Suprapubic skin (tissue), 4 donors: ENCODE measurements at regions not wholly inside any gene's neighbourhood (a gene's known extent, or its start where the extent isn't known, plus 50 kb on each side); places are given as distances from the start of the nearest gene placed in this dataset.

Experiments
- EP300 ChIP-seq: sonication (generic); formaldehyde crosslinking; IDR thresholded peaks from one replicate; pipeline ENCODE4 v1.6.1; 2017; ENCODE audit warnings: antibody characterized with exemption
- POLR2AphosphoS5 ChIP-seq, 3 donors: sonication (generic); formaldehyde crosslinking; IDR thresholded peaks; one replicate each; pipeline ENCODE4 v1.6.1; 2017; ENCODE audit warnings: antibody characterized with exemption in 3 of 3
- TF ChIP-seq, protein P1 (sequence below), 2 donors: fragments of 200-600 bp in 1 of 2; fragments of 450-650 bp in 1 of 2; sonication (generic) in 1 of 2; IDR thresholded peaks; one replicate each; pipeline ENCODE4 v1.5.1; 2016 to 2019; ENCODE audit warnings: antibody characterized with exemption in 2 of 2, mild to moderate bottlenecking in 1 of 2, moderate library complexity in 1 of 2

DNA sequence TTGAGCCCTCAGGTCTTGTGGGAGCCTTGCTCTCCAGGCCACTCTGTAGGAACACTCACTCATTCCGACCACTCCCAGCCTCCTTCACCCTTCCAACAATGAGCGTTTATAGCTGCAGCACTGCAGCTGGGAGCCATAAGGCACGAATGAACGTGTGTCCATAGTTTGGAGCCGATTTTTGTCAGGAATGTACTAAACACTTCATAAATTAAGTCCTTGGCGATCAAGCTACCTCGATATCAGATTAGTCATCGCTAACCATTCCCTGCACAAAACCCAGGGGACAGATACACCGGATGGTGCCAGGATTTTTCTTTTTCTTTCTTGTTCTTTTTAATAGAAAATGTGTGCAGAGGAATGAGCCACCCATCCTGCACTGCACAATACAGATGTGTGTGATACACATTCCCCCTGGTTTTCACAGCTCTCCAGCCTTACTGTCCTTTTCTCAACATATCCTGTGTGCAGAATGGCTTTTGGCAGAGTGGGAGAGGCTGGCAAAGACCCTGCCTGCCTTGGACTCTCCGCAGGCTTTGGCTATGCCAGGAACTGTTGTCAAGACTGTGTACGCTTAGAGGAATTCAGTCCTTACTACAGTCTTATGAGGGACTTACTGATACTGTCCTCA, 68.4 kb upstream of the ELAC2 start:
- TF ChIP-seq POLR2AphosphoS5 (IDR thresholded peaks at IDR 0.05) (peak in 1 of 3 donors; percentile 35), EP300 (no peak)
- TF ChIP-seq, protein P1, sequence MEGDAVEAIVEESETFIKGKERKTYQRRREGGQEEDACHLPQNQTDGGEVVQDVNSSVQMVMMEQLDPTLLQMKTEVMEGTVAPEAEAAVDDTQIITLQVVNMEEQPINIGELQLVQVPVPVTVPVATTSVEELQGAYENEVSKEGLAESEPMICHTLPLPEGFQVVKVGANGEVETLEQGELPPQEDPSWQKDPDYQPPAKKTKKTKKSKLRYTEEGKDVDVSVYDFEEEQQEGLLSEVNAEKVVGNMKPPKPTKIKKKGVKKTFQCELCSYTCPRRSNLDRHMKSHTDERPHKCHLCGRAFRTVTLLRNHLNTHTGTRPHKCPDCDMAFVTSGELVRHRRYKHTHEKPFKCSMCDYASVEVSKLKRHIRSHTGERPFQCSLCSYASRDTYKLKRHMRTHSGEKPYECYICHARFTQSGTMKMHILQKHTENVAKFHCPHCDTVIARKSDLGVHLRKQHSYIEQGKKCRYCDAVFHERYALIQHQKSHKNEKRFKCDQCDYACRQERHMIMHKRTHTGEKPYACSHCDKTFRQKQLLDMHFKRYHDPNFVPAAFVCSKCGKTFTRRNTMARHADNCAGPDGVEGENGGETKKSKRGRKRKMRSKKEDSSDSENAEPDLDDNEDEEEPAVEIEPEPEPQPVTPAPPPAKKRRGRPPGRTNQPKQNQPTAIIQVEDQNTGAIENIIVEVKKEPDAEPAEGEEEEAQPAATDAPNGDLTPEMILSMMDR (IDR thresholded peaks at IDR 0.05): no peak
